Dendritic cell treated with granulocyte-macrophage colony-stimulating factor and Interleukin-4, amounts not matched to agents 40 ng/mL and 50 ng/mL, for 4 days (primary cell): ENCODE measurements at regions not wholly inside any gene's neighbourhood (a gene's known extent, or its start where the extent isn't known, plus 50 kb on each side); places are given as distances from the start of the nearest gene placed in this dataset.
A peak's percentile ranks its signal among the peaks of the same experiment; 100 is the strongest.

Experiments used
- H3K27ac Mint-ChIP-seq: one replicate; pipeline ENCODE4 v1.8.0; 2022; ENCODE audit warnings: mild to moderate bottlenecking, mixed read lengths
- H3K27me3 Mint-ChIP-seq: one replicate; pipeline ENCODE4 v1.8.0; 2022; ENCODE audit warnings: mild to moderate bottlenecking, mixed read lengths
- H3K36me3 Mint-ChIP-seq: one replicate; pipeline ENCODE4 v1.8.0; 2022; ENCODE audit warnings: low read depth, mixed read lengths
- H3K4me1 Mint-ChIP-seq: one replicate; pipeline ENCODE4 v1.8.0; 2022; ENCODE audit warnings: low read depth, mixed read lengths
- H3K4me3 Mint-ChIP-seq: one replicate; pipeline ENCODE4 v1.8.0; 2022; ENCODE audit warnings: mild to moderate bottlenecking, moderate library complexity, mixed read lengths
- H3K9me3 Mint-ChIP-seq: one replicate; pipeline ENCODE4 v1.8.0; 2022; ENCODE audit warnings: mixed read lengths
- intact Hi-C: fragments of 100-400 bp; cut with micrococcal nuclease; formaldehyde crosslinking; loops from one replicate; pipeline ENCODE4 v1.15.0; 2022

GRCh38 chr12:31855427-31855826 is 103.8 kb upstream of the RESF1 start:
- Mint-ChIP-seq H3K27me3 (no peaks in the 10 kb centered on the region), H3K27ac (no peak overlapping the region), H3K9me3 (peaks cover 27% of the 10 kb centered on the region), H3K4me1 (peaks cover 12% of the 10 kb centered on the region), H3K4me3 (no peak overlapping the region), H3K36me3 (peaks cover 9% of the 10 kb centered on the region)
- intact Hi-C loops: loop anchor here (10.0 kb wide), 1 partner anchor 49 kb away; no protein-coding TSS in a partner anchor

- intact Hi-C loops: loop anchor here (10.0 kb wide), 1 partner anchor 51 kb away; no protein-coding TSS in a partner anchor
- no peak overlapping the region for H3K27ac Mint-ChIP-seq
- no peak overlapping the region for H3K4me3 Mint-ChIP-seq
Observed at GRCh38 chr12:31853977-31854376, 105.2 kb upstream of the RESF1 start.

GRCh38 chr12:31853520-31853919 is 105.7 kb upstream of the RESF1 start:
- H3K4me3 Mint-ChIP-seq: no peak overlapping the region
- intact Hi-C loops: loop anchor here (10.0 kb wide), 1 partner anchor 51 kb away; no protein-coding TSS in a partner anchor
- no peak overlapping the region for H3K27ac Mint-ChIP-seq
- H3K9me3 Mint-ChIP-seq: peaks cover 27% of the 10 kb centered on the region
- no peaks in the 10 kb centered on the region for H3K27me3 Mint-ChIP-seq
- peaks cover 9% of the 10 kb centered on the region for H3K36me3 Mint-ChIP-seq
- peaks cover 12% of the 10 kb centered on the region for H3K4me1 Mint-ChIP-seq

More at GRCh38 chr12:31853977-31854376, 105.2 kb upstream of the RESF1 start:
- Mint-ChIP-seq H3K4me1 (peaks cover 12% of the 10 kb centered on the region), H3K36me3 (peaks cover 9% of the 10 kb centered on the region), H3K9me3 (peaks cover 27% of the 10 kb centered on the region), H3K27me3 (no peaks in the 10 kb centered on the region)

- peaks cover 37% of the 10 kb centered on the region for H3K9me3 Mint-ChIP-seq
- H3K4me1 Mint-ChIP-seq: peaks cover 18% of the 10 kb centered on the region
- no peaks in the 10 kb centered on the region for H3K27me3 Mint-ChIP-seq
Observed at GRCh38 chr12:31850268-31850667, 108.9 kb upstream of the RESF1 start.

GRCh38 chr12:31849090-31849687 is 110.0 kb upstream of the RESF1 start:
- intact Hi-C loops: no loop called here
- Mint-ChIP-seq H3K27ac (no peak overlapping the region), H3K9me3 (peaks cover 37% of the 10 kb centered on the region), H3K4me3 (no peak overlapping the region), H3K36me3 (peaks cover 17% of the 10 kb centered on the region), H3K27me3 (no peaks in the 10 kb centered on the region), H3K4me1 (peaks cover 16% of the 10 kb centered on the region)

More at GRCh38 chr12:31850268-31850667, 108.9 kb upstream of the RESF1 start:
- intact Hi-C loops: loop anchor here (10.0 kb wide), 1 partner anchor 55 kb away; no protein-coding TSS in a partner anchor
- no peak overlapping the region for H3K27ac Mint-ChIP-seq
- H3K36me3 Mint-ChIP-seq: peaks cover 17% of the 10 kb centered on the region
- H3K4me3 Mint-ChIP-seq: no peak overlapping the region

GRCh38 chr12:31846405-31846804 is 112.8 kb upstream of the RESF1 start:
- intact Hi-C loops: no loop called here
- Mint-ChIP-seq H3K27me3 (no peaks in the 10 kb centered on the region), H3K4me1 (peaks cover 6% of the 10 kb centered on the region), H3K27ac (no peak overlapping the region), H3K9me3 (peaks cover 25% of the 10 kb centered on the region), H3K4me3 (no peak overlapping the region), H3K36me3 (peaks cover 10% of the 10 kb centered on the region)

- peaks cover 6% of the 10 kb centered on the region for H3K4me1 Mint-ChIP-seq
Observed at GRCh38 chr12:31845613-31846322, 113.4 kb upstream of the RESF1 start.

GRCh38 chr12:31843398-31844095 is 114.7 kb upstream of the AMN1 start:
- Mint-ChIP-seq H3K4me3 (no peak overlapping the region), H3K27ac (no peak overlapping the region), H3K9me3 (peaks cover 21% of the 10 kb centered on the region), H3K36me3 (peaks cover 8% of the 10 kb centered on the region), H3K27me3 (no peaks in the 10 kb centered on the region), H3K4me1 (peaks cover 6% of the 10 kb centered on the region)
- intact Hi-C loops: no loop called here

More at GRCh38 chr12:31845613-31846322, 113.4 kb upstream of the RESF1 start:
- Mint-ChIP-seq H3K27ac (no peak overlapping the region), H3K4me3 (no peak overlapping the region), H3K36me3 (peaks cover 8% of the 10 kb centered on the region), H3K9me3 (peaks cover 20% of the 10 kb centered on the region), H3K27me3 (no peaks in the 10 kb centered on the region)
- intact Hi-C loops: no loop called here

- intact Hi-C loops: loop anchor here (10.0 kb wide), 1 partner anchor 153 kb away; no protein-coding TSS in a partner anchor
- Mint-ChIP-seq H3K27ac (peak overlapping the region; percentile 37), H3K36me3 (peaks cover 7% of the 10 kb centered on the region), H3K9me3 (peaks cover 12% of the 10 kb centered on the region), H3K4me1 (peaks cover 20% of the 10 kb centered on the region), H3K27me3 (peaks cover 2% of the 10 kb centered on the region), H3K4me3 (no peak overlapping the region)
Observed at GRCh38 chr12:31837913-31838312, 109.1 kb upstream of the AMN1 start.

GRCh38 chr12:31835276-31835882 is 106.6 kb upstream of the AMN1 start:
- peaks cover 11% of the 10 kb centered on the region for H3K36me3 Mint-ChIP-seq
- peaks cover 2% of the 10 kb centered on the region for H3K27me3 Mint-ChIP-seq
- peaks cover 27% of the 10 kb centered on the region for H3K4me1 Mint-ChIP-seq
- H3K4me3 Mint-ChIP-seq: no peak overlapping the region
- intact Hi-C loops: loop anchor here (10.0 kb wide), 1 partner anchor 151 kb away; no protein-coding TSS in a partner anchor
- H3K9me3 Mint-ChIP-seq: peaks cover 12% of the 10 kb centered on the region
- H3K27ac Mint-ChIP-seq: peak overlapping the region; percentile 39

- peaks cover 2% of the 10 kb centered on the region for H3K27me3 Mint-ChIP-seq
- peaks cover 27% of the 10 kb centered on the region for H3K4me1 Mint-ChIP-seq
- H3K4me3 Mint-ChIP-seq: no peak overlapping the region
- H3K27ac Mint-ChIP-seq: no peak overlapping the region
- intact Hi-C loops: loop anchor here (10.0 kb wide), 1 partner anchor 149 kb away; no protein-coding TSS in a partner anchor
- H3K36me3 Mint-ChIP-seq: peaks cover 13% of the 10 kb centered on the region
- peaks cover 12% of the 10 kb centered on the region for H3K9me3 Mint-ChIP-seq
Observed at GRCh38 chr12:31834150-31834549, 105.3 kb upstream of the AMN1 start.

GRCh38 chr12:31832740-31833729 is 104.2 kb upstream of the AMN1 start:
- Mint-ChIP-seq H3K4me3 (no peak overlapping the region), H3K27me3 (no peaks in the 10 kb centered on the region), H3K36me3 (peaks cover 10% of the 10 kb centered on the region), H3K27ac (peak overlapping the region; percentile 88), H3K4me1 (peaks cover 22% of the 10 kb centered on the region), H3K9me3 (peaks cover 6% of the 10 kb centered on the region)
- intact Hi-C loops: loop anchor here (10.0 kb wide), 1 partner anchor 148 kb away; no protein-coding TSS in a partner anchor
